ENCODE measurements at regions not wholly inside any gene's neighbourhood (a gene's known extent, or its start where the extent isn't known, plus 50 kb on each side); places are given as distances from the start of the nearest gene placed in this dataset.

DNA sequence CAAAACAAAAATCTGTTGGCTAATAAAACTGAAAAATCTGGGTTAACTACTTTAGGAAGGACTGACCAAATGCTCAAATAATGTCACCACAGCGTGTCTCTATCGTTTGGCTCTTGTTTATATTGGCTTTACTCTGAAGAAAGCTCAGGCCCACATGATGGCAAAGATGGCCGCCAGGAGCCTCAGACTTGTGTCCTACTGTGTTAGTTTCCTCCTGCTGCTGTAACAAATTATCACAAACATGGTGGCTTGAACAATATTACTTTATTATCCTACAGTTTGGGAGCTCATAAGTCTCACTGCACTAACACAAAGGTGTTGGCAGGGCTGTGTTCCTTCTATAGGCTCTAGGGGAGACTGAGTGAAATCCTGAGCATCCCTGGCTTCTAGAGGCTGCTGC, 303.0 kb downstream of the DAD1 start:
- TF ChIP-seq POLR2A (IDR thresholded peaks at IDR 0.05) (no peak), POLR2AphosphoS5 (IDR thresholded peaks at IDR 0.05) (no peak)
- TF ChIP-seq, protein P1, sequence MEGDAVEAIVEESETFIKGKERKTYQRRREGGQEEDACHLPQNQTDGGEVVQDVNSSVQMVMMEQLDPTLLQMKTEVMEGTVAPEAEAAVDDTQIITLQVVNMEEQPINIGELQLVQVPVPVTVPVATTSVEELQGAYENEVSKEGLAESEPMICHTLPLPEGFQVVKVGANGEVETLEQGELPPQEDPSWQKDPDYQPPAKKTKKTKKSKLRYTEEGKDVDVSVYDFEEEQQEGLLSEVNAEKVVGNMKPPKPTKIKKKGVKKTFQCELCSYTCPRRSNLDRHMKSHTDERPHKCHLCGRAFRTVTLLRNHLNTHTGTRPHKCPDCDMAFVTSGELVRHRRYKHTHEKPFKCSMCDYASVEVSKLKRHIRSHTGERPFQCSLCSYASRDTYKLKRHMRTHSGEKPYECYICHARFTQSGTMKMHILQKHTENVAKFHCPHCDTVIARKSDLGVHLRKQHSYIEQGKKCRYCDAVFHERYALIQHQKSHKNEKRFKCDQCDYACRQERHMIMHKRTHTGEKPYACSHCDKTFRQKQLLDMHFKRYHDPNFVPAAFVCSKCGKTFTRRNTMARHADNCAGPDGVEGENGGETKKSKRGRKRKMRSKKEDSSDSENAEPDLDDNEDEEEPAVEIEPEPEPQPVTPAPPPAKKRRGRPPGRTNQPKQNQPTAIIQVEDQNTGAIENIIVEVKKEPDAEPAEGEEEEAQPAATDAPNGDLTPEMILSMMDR (IDR thresholded peaks at IDR 0.05) = no peak
